Kidney tubule cell (primary cell): ENCODE measurements at regions not wholly inside any gene's neighbourhood (a gene's known extent, or its start where the extent isn't known, plus 50 kb on each side); places are given as distances from the start of the nearest gene placed in this dataset.

ENCODE experiments used
- DNase-seq: peaks from one replicate; pipeline ENCODE4 v3.0.0-alpha.2; 2018; ENCODE audit warnings: low spot score

GRCh38 chr2:79355569-79355968 is 157.3 kb upstream of the CTNNA2 start:
- no peak for DNase-seq

GRCh38 chr2:79327460-79327859 is 167.9 kb upstream of the REG3A start:
- no peak for DNase-seq

- no peak for DNase-seq
These were observed 161.3 kb upstream of the REG3A start for GRCh38 chr2:79320871-79321270.

GRCh38 chr2:79294994-79295393 is 135.4 kb upstream of the REG3A start:
- no peak for DNase-seq

- DNase-seq, result no peak
These were observed 133.4 kb upstream of the REG3A start for GRCh38 chr2:79292958-79293315.

- DNase-seq, result no peak
These were observed 132.8 kb upstream of the REG3A start for GRCh38 chr2:79292239-79292957.

GRCh38 chr2:79275863-79276262 is 116.3 kb upstream of the REG3A start:
- DNase-seq, result no peak

- DNase-seq, result no peak
These were observed 115.6 kb upstream of the REG3A start for GRCh38 chr2:79275197-79275596.

- no peak for DNase-seq
These were observed 113.1 kb upstream of the REG3A start for GRCh38 chr2:79272616-79273015.

- DNase-seq, result no peak
These were observed 111.9 kb upstream of the REG3A start for GRCh38 chr2:79271456-79271855.

- no peak for DNase-seq
These were observed 101.3 kb upstream of the REG3A start for GRCh38 chr2:79260848-79261247.

GRCh38 chr2:79259959-79260358 is 100.4 kb upstream of the REG3A start:
- DNase-seq, result peak; percentile 2

- peak; percentile 37 for DNase-seq
These were observed 99.7 kb upstream of the REG3A start for GRCh38 chr2:79259296-79259695.

- no peak for DNase-seq
These were observed 93.8 kb upstream of the REG3A start for GRCh38 chr2:79253243-79253774.

GRCh38 chr2:79250656-79251055 is 91.1 kb upstream of the REG3A start:
- DNase-seq, result no peak

GRCh38 chr2:79248776-79249175 is 89.2 kb upstream of the REG3A start:
- no peak for DNase-seq

GRCh38 chr2:79235135-79235534 is 75.6 kb upstream of the REG3A start:
- peak; percentile 8 for DNase-seq

- no peak for DNase-seq
These were observed 64.0 kb upstream of the REG3A start for GRCh38 chr2:79223539-79223938.

- DNase-seq, result peak; percentile 62
These were observed 59.9 kb upstream of the REG3A start for GRCh38 chr2:79219383-79219988.

- DNase-seq, result no peak
These were observed 50.8 kb upstream of the REG3A start for GRCh38 chr2:79210274-79210917.
